Neural progenitor cell (in vitro differentiated cells): ENCODE measurements at regions not wholly inside any gene's neighbourhood (a gene's known extent, or its start where the extent isn't known, plus 50 kb on each side); places are given as distances from the start of the nearest gene placed in this dataset.
"Not testable (repeated sequence)": the region's sequence is repeated elsewhere in the genome, so short reads cannot be mapped to it uniquely, and the experiment has no call there.

ENCODE experiments used
- EZH2phosphoT487 ChIP-seq: fragments of 200-600 bp; sonication (generic); IDR thresholded peaks from 2 replicates; pipeline ENCODE4 v1.6.1; 2017; ENCODE audit warnings: antibody characterized with exemption
- TF ChIP-seq, protein P1 (sequence below): fragments of 200-600 bp; sonication (generic); IDR thresholded peaks from 2 replicates; pipeline ENCODE4 v1.5.1; 2017; ENCODE audit warnings: antibody characterized with exemption, mild to moderate bottlenecking

GRCh38 chr5:1579389-1579788, 55.6 kb upstream of the LPCAT1 start:
- TF ChIP-seq, protein P1, sequence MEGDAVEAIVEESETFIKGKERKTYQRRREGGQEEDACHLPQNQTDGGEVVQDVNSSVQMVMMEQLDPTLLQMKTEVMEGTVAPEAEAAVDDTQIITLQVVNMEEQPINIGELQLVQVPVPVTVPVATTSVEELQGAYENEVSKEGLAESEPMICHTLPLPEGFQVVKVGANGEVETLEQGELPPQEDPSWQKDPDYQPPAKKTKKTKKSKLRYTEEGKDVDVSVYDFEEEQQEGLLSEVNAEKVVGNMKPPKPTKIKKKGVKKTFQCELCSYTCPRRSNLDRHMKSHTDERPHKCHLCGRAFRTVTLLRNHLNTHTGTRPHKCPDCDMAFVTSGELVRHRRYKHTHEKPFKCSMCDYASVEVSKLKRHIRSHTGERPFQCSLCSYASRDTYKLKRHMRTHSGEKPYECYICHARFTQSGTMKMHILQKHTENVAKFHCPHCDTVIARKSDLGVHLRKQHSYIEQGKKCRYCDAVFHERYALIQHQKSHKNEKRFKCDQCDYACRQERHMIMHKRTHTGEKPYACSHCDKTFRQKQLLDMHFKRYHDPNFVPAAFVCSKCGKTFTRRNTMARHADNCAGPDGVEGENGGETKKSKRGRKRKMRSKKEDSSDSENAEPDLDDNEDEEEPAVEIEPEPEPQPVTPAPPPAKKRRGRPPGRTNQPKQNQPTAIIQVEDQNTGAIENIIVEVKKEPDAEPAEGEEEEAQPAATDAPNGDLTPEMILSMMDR, result not testable (repeated sequence)
- not testable (repeated sequence) for TF ChIP-seq EZH2phosphoT487
